GM12878 (cell line): ENCODE measurements at regions not wholly inside any gene's neighbourhood (a gene's known extent, or its start where the extent isn't known, plus 50 kb on each side); places are given as distances from the start of the nearest gene placed in this dataset.

Source experiments
- ATAC-seq: fragments of 200-7000 bp; cut with Tn5 transposase; 3 replicates; pipeline ENCODE4 v1.9.1; 2020; ENCODE audit warnings: mild to moderate bottlenecking, moderate library complexity
- BruUV-seq: library from RNA; stranded (reverse); fragments of 400-500 nt; replicated peaks from 2 replicates; lab custom pipeline; 2021; lab: Mats Ljungman, UMichigan
- CTCF ChIA-PET: fragments of 300-600 bp; sonication (Branson Sonifier 250); formaldehyde crosslinking; extraction: SDS; loops from one replicate; lab custom pipeline; 2021; ENCODE audit warnings: inconsistent platforms; lab: Yijun Ruan, JAX
- POLR2A ChIA-PET: fragments of 350-600 bp; formaldehyde crosslinking; extraction: SDS; loops from one replicate; lab custom pipeline; 2021; ENCODE audit warnings: inconsistent platforms; lab: Charles Lee
- RAD21 ChIA-PET: fragments of 300-600 bp; sonication (Branson Sonifier 250); formaldehyde crosslinking; loops from one replicate; lab custom pipeline; 2023; ENCODE audit warnings: antibody characterized with exemption; ENCODE audit not compliant: unreplicated experiment; lab: Charles Lee
- SMC1A ChIA-PET: fragments of 300-600 bp; sonication (Branson Sonifier 250); formaldehyde crosslinking; loops from one replicate; lab custom pipeline; 2023; ENCODE audit not compliant: unreplicated experiment, uncharacterized antibody; lab: Charles Lee
- DNase-seq: peaks from one replicate; pipeline ENCODE4 v3.0.0-alpha.2; 2011; ENCODE audit warnings: low read depth, low spot score
- FAIRE-seq: peaks from 3 replicates; lab custom pipeline; 2011; peaks lifted over from hg19 to GRCh38; lab: Jason Lieb, UNC
- H2AFZ ChIP-seq: 2 replicates; pipeline ENCODE4 v1.6.0; 2011; ENCODE audit warnings: low read depth, low read length, control low read depth; ENCODE audit not compliant: control insufficient read depth
- H3K27ac ChIP-seq: 2 replicates; pipeline ENCODE4 v1.5.1; 2011; ENCODE audit warnings: control low read depth; ENCODE audit not compliant: control insufficient read depth, insufficient read depth
- H3K27me3 ChIP-seq, 2 experiments: replicated peaks in 1 of 2; 2 replicates each; pipeline versions ENCODE4 v1.6.0 to v1.6.1; 2011; ENCODE audit warnings: low read length in 1 of 2; ENCODE audit not compliant: control insufficient read depth in 2 of 2, insufficient read depth in 2 of 2
- H3K36me3 ChIP-seq, 2 experiments: 2 replicates each; pipeline ENCODE4 v1.5.1; 2011; ENCODE audit warnings: low read length in 1 of 2; ENCODE audit not compliant: control insufficient read depth in 2 of 2, insufficient read depth in 2 of 2
- H3K4me1 ChIP-seq: 2 replicates; pipeline ENCODE4 v1.6.1; 2011; ENCODE audit warnings: mild to moderate bottlenecking, low read length, moderate library complexity, mixed read lengths; ENCODE audit not compliant: control insufficient read depth, insufficient read depth
- H3K4me2 ChIP-seq: 2 replicates; pipeline ENCODE4 v1.6.0; 2011; ENCODE audit warnings: control low read depth; ENCODE audit not compliant: control insufficient read depth, insufficient read depth
- H3K4me3 ChIP-seq: fragments of 200-600 bp; sonication (generic); 2 replicates; pipeline ENCODE4 v1.5.1; 2016
- H3K79me2 ChIP-seq: 2 replicates; pipeline ENCODE4 v1.6.0; 2011; ENCODE audit warnings: low read length; ENCODE audit not compliant: control insufficient read depth, insufficient read depth
- H3K9ac ChIP-seq: 2 replicates; pipeline ENCODE4 v1.8.0; 2011; ENCODE audit warnings: low read length, control low read depth, mixed read lengths; ENCODE audit not compliant: control insufficient read depth, insufficient read depth
- H3K9me3 ChIP-seq: replicated peaks from 3 replicates; pipeline ENCODE4 v1.5.1; 2011; ENCODE audit warnings: mild to moderate bottlenecking, low read length; ENCODE audit not compliant: control insufficient read depth, insufficient read depth
- H4K20me1 ChIP-seq: 2 replicates; pipeline ENCODE4 v1.6.0; 2011; ENCODE audit not compliant: control insufficient read depth, insufficient read depth
- ASH2L ChIP-seq: fragments of 300-600, 200-600 bp; sonication (generic); IDR thresholded peaks from 2 replicates; pipeline ENCODE4 v1.6.1; 2017; ENCODE audit warnings: low read depth, mild to moderate bottlenecking, borderline replicate concordance
- E2F4 ChIP-seq: IDR thresholded peaks from 2 replicates; pipeline ENCODE4 v1.6.1; 2012; ENCODE audit warnings: low read depth, low read length, improper control_type of control experiment
- HDAC6 ChIP-seq: fragments of 200-600 bp; sonication (generic); IDR thresholded peaks from one replicate; pipeline ENCODE4 v1.8.0; 2017; ENCODE audit warnings: antibody characterized with exemption; ENCODE audit not compliant: unreplicated experiment
- HDGF ChIP-seq: fragments of 450-650 bp; IDR thresholded peaks from 2 replicates; pipeline ENCODE4 v1.6.1; 2016; ENCODE audit warnings: antibody characterized with exemption
- HSF1 ChIP-seq: fragments of 150-350 bp; IDR thresholded peaks from 2 replicates; pipeline ENCODE4 v1.6.1; 2014; ENCODE audit warnings: mild to moderate bottlenecking, low read depth, low read length
- IRF5 ChIP-seq: fragments of 450-650 bp; IDR thresholded peaks from 2 replicates; pipeline ENCODE4 v1.6.1; 2017; ENCODE audit warnings: borderline replicate concordance
- JUNB ChIP-seq: IDR thresholded peaks from 2 replicates; pipeline ENCODE4 v1.6.1; 2016; ENCODE audit warnings: antibody characterized with exemption, mild to moderate bottlenecking
- PAX8 ChIP-seq: fragments of 450-650 bp; IDR thresholded peaks from 2 replicates; pipeline ENCODE4 v1.6.1; 2017; ENCODE audit warnings: mild to moderate bottlenecking, moderate library complexity
- POLR2A ChIP-seq: IDR thresholded peaks from 2 replicates; pipeline ENCODE4 v1.6.1; 2011; ENCODE audit warnings: low read depth, mild to moderate bottlenecking, low read length
- RB1 ChIP-seq: fragments of 450-650 bp; formaldehyde crosslinking; IDR thresholded peaks from 2 replicates; pipeline ENCODE4 v1.6.1; 2017; ENCODE audit warnings: mild to moderate bottlenecking, borderline replicate concordance
- RELA ChIP-seq: fragments of 450-650 bp; IDR thresholded peaks from 2 replicates; pipeline ENCODE4 v1.8.0; 2014; ENCODE audit warnings: borderline replicate concordance; ENCODE audit not compliant: partially characterized antibody
- SMC3 ChIP-seq: IDR thresholded peaks from 2 replicates; pipeline ENCODE4 v1.6.1; 2011; ENCODE audit warnings: low read length, improper control_type of control experiment, borderline replicate concordance
- SREBF2 ChIP-seq: IDR thresholded peaks from 2 replicates; pipeline ENCODE4 v1.6.1; 2012; ENCODE audit warnings: mild to moderate bottlenecking, low read length
- SUZ12 ChIP-seq: fragments of 200-600 bp; sonication (generic); IDR thresholded peaks from one replicate; pipeline ENCODE4 v1.6.1; 2018; ENCODE audit warnings: antibody characterized with exemption, mild to moderate bottlenecking; ENCODE audit not compliant: unreplicated experiment
- TAF1 ChIP-seq: IDR thresholded peaks from 2 replicates; pipeline ENCODE4 v1.6.1; 2011; ENCODE audit warnings: mild to moderate bottlenecking, low read depth, low read length, borderline replicate concordance
- ZBTB4 ChIP-seq: fragments of 450-650 bp; formaldehyde crosslinking; IDR thresholded peaks from 2 replicates; pipeline ENCODE4 v1.4.0; 2022; ENCODE audit warnings: mild to moderate bottlenecking, moderate library complexity
- ZNF207 ChIP-seq: fragments of 450-650 bp; IDR thresholded peaks from 2 replicates; pipeline ENCODE4 v1.6.1; 2014; ENCODE audit warnings: antibody characterized with exemption, mild to moderate bottlenecking, borderline replicate concordance
- WGBS: methylation state at CpG from one replicate; pipeline ENCODE4 v1.1.6; 2016; ENCODE audit warnings: low lambda C conversion rate; ENCODE audit not compliant: insufficient replicate concordance, insufficient coverage; ENCODE audit errors: missing lambda C conversion rate; 5-methylcytosine and 5-hydroxymethylcytosine counted together
- in situ Hi-C: fragments of 300-500 bp; cut with MboI; formaldehyde crosslinking; loops from 9 replicates; pipeline ENCODE4 v1.14.3; 2018; ENCODE audit warnings: mixed read lengths
- intact Hi-C: fragments of 100-400 bp; cut with micrococcal nuclease; formaldehyde crosslinking; loops from one replicate; pipeline ENCODE4 v1.14.2; 2022; ENCODE audit not compliant: unreplicated experiment

- no peaks in the 10 kb centered on the region for H3K36me3 ChIP-seq
- no TSS peak for BruUV-seq
- no peak overlapping the region for H2AFZ ChIP-seq
- no peaks in the 10 kb centered on the region for H3K27me3 ChIP-seq
- no peaks in the 10 kb centered on the region for H3K9me3 ChIP-seq
- H3K27ac ChIP-seq, result no peak overlapping the region
- 15% methylated on average over 2 of the region's 2 CpGs for WGBS
- FAIRE-seq, result no peak
- no peaks in the 10 kb centered on the region for H3K4me1 ChIP-seq
- H3K4me3 ChIP-seq, result no peak overlapping the region
- in situ Hi-C loops (no loop called here), intact Hi-C loops (no loop called here)
- no peak for DNase-seq
- ChIA-PET POLR2A (no interaction called here), CTCF (interaction anchor here (1.0 to 3.6 kb wide), 4 partner anchors 12 to 405 kb away, joined by 3 to 36 read pairs (median 4); no protein-coding TSS in a partner anchor), RAD21 (interaction anchor here (0.7 to 3.3 kb wide), 4 partner anchors 11 to 110 kb away, joined by 3 to 9 read pairs (median 3); partner anchors contain the start of gene PTPN13), SMC1A (interaction anchor here (1.4 to 4.2 kb wide), 6 partner anchors 9 to 614 kb away, joined by 4 to 42 read pairs (median 5); no protein-coding TSS in a partner anchor)
- H3K79me2 ChIP-seq, result no peaks in the 10 kb centered on the region
- H3K4me2 ChIP-seq, result no peak overlapping the region
- H4K20me1 ChIP-seq, result no peaks in the 10 kb centered on the region
- no peak overlapping the region for H3K9ac ChIP-seq
- ATAC-seq, result no peak
- TF ChIP-seq RELA (no peak), HDGF (no peak), HDAC6 (no peak), ASH2L (no peak), PAX8 (no peak), JUNB (no peak), ZNF207 (no peak), E2F4 (no peak), SMC3 (no peak), SUZ12 (no peak), IRF5 (no peak), RB1 (no peak), POLR2A (no peak), TAF1 (no peak), SREBF2 (no peak), ZBTB4 (CRISPR knock-in tag) (no peak), HSF1 (no peak)
Measured at GRCh38 chr4:86483773-86484172, 110.3 kb upstream of the PTPN13 start.
